Keratinocyte (primary cell): ENCODE measurements at regions not wholly inside any gene's neighbourhood (a gene's known extent, or its start where the extent isn't known, plus 50 kb on each side); places are given as distances from the start of the nearest gene placed in this dataset.

Source experiments
- EZH2 ChIP-seq: IDR thresholded peaks from one replicate; pipeline ENCODE4 v1.6.1; 2012; ENCODE audit warnings: inconsistent platforms, mild to moderate bottlenecking, low read length, moderate library complexity
- TF ChIP-seq, protein P1 (sequence below), 3 experiments: IDR thresholded peaks in 1 of 3; conservative IDR thresholded peaks in 1 of 3; optimal IDR thresholded peaks in 1 of 3; 2 replicates in 2 of 3; 3 replicates in 1 of 3; pipeline versions ENCODE3 to v1.5.1; 2011; ENCODE audit warnings: low read length in 3 of 3, mild to moderate bottlenecking in 3 of 3, moderate library complexity in 2 of 3, control low read depth in 1 of 3, inconsistent platforms in 1 of 3; ENCODE audit not compliant: insufficient read depth in 2 of 3; ENCODE audit errors: extremely low read depth in 1 of 3

DNA sequence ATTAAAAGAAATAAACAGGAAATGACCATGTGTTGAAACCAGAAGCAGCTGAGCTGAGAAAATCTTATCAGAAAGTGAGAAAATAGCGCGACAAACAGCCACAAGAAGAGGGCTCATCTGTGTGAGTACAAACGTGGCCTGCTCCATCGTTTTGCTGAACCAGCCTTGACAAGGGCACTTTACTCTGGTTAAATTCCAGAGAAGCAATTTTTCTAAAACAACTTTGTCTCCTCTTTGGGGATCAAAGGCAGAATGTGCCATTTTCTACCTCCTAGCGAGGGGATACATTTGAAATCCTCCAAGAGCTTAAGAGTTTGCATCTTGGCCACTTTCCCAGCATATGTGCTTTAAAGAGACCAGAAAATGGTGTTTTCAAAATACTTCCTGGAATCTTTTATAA, 51.3 kb upstream of the VIPR2 start:
- TF ChIP-seq, protein P1, sequence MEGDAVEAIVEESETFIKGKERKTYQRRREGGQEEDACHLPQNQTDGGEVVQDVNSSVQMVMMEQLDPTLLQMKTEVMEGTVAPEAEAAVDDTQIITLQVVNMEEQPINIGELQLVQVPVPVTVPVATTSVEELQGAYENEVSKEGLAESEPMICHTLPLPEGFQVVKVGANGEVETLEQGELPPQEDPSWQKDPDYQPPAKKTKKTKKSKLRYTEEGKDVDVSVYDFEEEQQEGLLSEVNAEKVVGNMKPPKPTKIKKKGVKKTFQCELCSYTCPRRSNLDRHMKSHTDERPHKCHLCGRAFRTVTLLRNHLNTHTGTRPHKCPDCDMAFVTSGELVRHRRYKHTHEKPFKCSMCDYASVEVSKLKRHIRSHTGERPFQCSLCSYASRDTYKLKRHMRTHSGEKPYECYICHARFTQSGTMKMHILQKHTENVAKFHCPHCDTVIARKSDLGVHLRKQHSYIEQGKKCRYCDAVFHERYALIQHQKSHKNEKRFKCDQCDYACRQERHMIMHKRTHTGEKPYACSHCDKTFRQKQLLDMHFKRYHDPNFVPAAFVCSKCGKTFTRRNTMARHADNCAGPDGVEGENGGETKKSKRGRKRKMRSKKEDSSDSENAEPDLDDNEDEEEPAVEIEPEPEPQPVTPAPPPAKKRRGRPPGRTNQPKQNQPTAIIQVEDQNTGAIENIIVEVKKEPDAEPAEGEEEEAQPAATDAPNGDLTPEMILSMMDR (optimal IDR thresholded peaks at IDR 0.05 in 1 of 3, IDR thresholded peaks at IDR 0.05 in 1 of 3, conservative IDR thresholded peaks at IDR 0.05 in 1 of 3; ENCODE audit: extremely low read depth in 1 of 3, insufficient read depth in 2 of 3, low read length in 3 of 3): no peak
- no peak for TF ChIP-seq EZH2
